Muscle layer of colon (tissue), 2 donors: ENCODE measurements at regions not wholly inside any gene's neighbourhood (a gene's known extent, or its start where the extent isn't known, plus 50 kb on each side); places are given as distances from the start of the nearest gene placed in this dataset.
"Not testable (repeated sequence)": the region's sequence is repeated elsewhere in the genome, so short reads cannot be mapped to it uniquely, and the experiment has no call there.

Source experiments
- H3K27ac ChIP-seq: one replicate; pipeline ENCODE4 v1.7.0; 2013; ENCODE audit warnings: low read depth, mild to moderate bottlenecking, low read length, moderate library complexity
- H3K27me3 ChIP-seq, 2 donors: one replicate each; pipeline ENCODE4 v1.7.0; 2013; ENCODE audit warnings: low read length in 2 of 2, mild to moderate bottlenecking in 2 of 2; ENCODE audit not compliant: insufficient read depth in 2 of 2, control insufficient read depth in 1 of 2
- H3K36me3 ChIP-seq: one replicate; pipeline ENCODE4 v1.7.0; 2013; ENCODE audit warnings: mild to moderate bottlenecking, low read length; ENCODE audit not compliant: insufficient read depth
- H3K4me1 ChIP-seq: one replicate; pipeline ENCODE4 v1.7.0; 2013; ENCODE audit warnings: mild to moderate bottlenecking, low read length; ENCODE audit not compliant: insufficient read depth
- H3K4me3 ChIP-seq, 2 donors: one replicate each; pipeline ENCODE4 v1.7.0; 2013; ENCODE audit warnings: low read length in 2 of 2, low read depth in 1 of 2, mild to moderate bottlenecking in 1 of 2, moderate library complexity in 1 of 2
- H3K9ac ChIP-seq: one replicate; pipeline ENCODE4 v1.7.0; 2013; ENCODE audit warnings: low read length
- H3K9me3 ChIP-seq: one replicate; pipeline ENCODE4 v1.7.0; 2013; ENCODE audit warnings: mild to moderate bottlenecking, low read length
- donor health status: abdominal sarcoma.
- donor health status: Adenocarcinoma of cecum.

DNA sequence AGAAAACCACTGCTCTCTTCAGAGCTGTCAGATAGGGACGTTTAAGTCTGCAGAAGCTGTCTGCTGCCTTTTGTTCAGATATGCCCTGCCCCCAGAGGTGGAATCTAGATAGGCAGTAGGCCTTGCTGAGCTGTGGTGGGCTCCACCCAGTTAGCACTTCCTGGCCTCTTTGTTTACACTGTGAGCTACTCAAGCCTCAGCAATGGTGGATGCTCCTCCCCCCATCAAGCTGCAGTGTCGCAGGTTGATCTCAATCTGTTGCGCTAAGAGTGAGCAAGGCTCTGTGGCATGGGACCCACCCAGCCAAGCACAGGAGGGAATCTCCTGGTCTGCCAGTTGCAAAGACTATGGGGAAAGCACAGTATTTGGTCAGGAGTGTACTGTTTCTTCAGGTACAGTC is 59.2 kb upstream of the ZNF641 start:
- not testable (repeated sequence) for H3K4me3 ChIP-seq, H3K27me3 ChIP-seq, H3K27ac ChIP-seq, H3K9me3 ChIP-seq, H3K9ac ChIP-seq, H3K36me3 ChIP-seq
- H3K4me1 ChIP-seq = peaks cover 19% of the 10 kb centered on the region

DNA sequence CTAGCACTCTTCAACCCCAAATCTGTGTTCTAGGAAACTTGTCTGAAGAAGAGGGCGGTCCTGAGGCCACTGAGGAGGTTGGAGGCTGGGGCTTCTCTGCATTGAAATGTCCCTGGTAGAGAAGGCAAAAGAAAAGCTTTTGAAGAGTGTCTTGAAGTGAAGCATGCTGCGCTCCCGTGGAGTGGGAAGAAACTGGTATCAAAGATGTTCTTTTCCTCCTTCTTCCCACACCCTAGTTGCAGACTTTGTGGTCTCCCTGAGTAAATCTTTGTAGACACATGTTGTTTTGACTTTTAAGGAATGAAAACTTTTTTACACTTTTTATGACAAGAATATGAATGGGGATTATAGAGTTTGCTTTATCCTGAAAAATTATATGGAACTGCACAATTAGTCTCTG is 59.0 kb upstream of the ANP32D start:
- Histone ChIP-seq H3K9ac (no peak overlapping the region), H3K27ac (peak overlapping the region; percentile 63)

DNA sequence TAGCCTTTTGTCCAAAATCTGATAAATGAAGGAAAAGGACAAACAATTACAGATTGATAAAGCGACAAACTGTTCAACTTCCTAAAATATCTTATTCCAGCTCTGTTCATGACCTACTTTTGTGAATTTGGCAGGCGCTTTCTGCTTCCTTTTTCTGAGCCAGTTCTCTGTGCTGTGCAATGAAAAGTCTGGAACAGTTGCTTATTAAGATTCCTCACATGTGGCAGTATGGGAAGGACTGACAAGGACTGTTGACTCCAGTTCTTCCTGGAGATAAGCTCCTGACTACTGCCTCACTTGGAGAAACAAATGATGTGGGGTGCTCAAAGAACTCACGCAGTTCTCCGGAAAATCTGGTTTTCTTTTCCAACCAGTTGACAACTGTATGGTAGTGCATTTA is 58.3 kb upstream of the ANP32D start:
- Histone ChIP-seq H3K27me3 (no peaks in the 10 kb centered on the region), H3K4me1 (peaks cover 19% of the 10 kb centered on the region), H3K27ac (peak overlapping the region; percentile 63), H3K9ac (no peak overlapping the region), H3K36me3 (no peaks in the 10 kb centered on the region), H3K4me3 (no peak overlapping the region), H3K9me3 (no peaks in the 10 kb centered on the region)

More for the DNA sequence above, 59.0 kb upstream of the ANP32D start:
- no peak overlapping the region for H3K4me3 ChIP-seq
- H3K4me1 ChIP-seq = peaks cover 19% of the 10 kb centered on the region
- no peaks in the 10 kb centered on the region for H3K9me3 ChIP-seq
- no peaks in the 10 kb centered on the region for H3K27me3 ChIP-seq
- no peaks in the 10 kb centered on the region for H3K36me3 ChIP-seq

DNA sequence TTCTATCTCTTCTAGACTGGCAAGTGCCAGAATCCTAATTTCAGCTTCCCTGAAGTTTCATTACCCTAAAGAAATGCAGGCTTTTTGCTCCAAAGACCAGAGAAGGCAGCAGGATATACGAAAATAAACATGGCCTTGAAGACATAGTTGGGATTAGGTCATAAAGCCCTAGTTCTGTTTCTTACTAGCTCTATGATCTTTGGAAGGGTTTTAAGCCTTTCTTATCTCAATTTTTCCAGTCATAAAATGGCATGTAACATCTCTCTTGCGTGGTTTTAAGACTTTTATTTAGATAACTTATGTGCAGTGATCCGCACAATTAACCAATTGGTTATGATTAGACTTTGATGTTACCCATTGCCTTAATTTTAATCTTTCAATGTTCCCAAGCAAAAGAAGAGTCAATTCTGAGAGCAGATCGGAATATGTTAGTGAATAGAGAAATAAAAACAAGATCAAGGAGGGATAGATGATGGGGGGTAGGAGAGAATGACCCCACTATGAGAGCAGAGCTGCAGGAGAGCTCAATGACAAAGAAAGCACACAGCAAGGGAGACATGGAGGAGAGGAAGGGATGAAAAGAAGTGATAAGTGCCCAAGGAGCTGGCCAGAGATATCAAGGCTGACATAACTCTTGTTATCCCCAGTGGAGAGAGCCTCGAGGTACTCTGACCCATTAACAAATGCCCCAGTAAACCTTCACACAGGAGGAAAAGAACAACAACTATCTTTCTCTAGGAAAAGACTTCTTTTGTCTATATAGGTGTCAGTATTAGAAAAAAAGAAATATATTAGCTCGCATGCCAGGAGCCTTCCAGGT is 53.0 kb upstream of the ANP32D start:
- no peaks in the 10 kb centered on the region for H3K27me3 ChIP-seq
- no peak overlapping the region for H3K9ac ChIP-seq
- peaks cover 5% of the 10 kb centered on the region for H3K4me1 ChIP-seq
- H3K27ac ChIP-seq = no peak overlapping the region
- H3K9me3 ChIP-seq = no peaks in the 10 kb centered on the region
- no peak overlapping the region for H3K4me3 ChIP-seq
- no peaks in the 10 kb centered on the region for H3K36me3 ChIP-seq

DNA sequence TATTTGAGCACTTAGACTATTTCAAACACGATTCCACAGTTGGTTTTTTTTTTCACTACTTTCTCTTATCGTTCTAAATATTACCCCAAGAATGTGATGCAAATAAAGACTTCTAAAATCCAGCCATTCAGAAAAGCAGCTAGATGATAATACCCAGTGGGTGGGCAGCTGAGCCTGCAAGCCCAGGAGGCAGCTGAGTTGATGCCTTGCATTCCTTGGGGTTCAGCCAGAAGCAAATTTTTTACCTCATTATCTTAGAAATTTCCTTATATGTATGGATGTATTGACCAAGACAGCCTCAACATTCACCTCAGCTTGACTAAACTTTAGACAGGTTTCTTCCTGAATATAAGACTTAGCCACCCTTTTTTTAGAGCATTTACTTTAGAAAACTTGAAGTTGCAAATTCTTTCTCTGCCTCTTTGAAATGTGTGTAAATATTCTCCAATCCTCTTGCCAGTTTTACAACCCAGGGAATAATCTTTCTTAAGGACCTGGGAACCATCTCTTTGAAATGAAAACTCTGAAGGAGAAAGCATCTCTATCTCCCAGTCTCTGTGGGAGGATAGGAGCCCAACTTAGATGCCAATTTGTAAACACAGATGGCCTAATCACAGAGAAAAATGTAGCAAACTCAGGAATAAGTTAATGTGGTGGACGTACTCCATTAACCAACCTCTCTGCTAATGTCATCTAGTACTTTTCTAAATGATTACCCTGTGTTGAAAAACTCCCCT is 52.2 kb upstream of the ANP32D start:
- Histone ChIP-seq H3K27me3 (no peaks in the 10 kb centered on the region), H3K9ac (no peak overlapping the region), H3K9me3 (no peaks in the 10 kb centered on the region), H3K27ac (no peak overlapping the region), H3K4me3 (no peak overlapping the region), H3K4me1 (no peaks in the 10 kb centered on the region), H3K36me3 (no peaks in the 10 kb centered on the region)

DNA sequence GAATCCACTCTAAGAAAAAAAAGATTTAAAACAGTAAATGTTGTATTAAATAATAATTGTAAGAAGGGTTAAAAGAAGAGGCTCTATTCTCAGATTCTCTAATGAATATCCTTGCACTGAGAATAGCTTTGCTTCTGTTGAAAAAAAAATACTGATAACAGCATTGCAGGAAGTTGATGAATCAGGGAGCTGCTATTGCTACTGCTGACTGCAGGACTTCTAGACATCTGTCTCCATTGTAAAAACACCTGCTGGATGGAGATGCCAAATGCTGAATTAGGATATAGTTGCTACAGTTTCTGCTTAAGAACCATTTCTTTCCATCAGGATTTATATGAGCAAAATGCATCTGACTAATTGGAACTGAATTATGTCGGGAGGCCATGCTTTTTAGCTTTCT is 50.3 kb upstream of the ANP32D start:
- no peak overlapping the region for H3K4me3 ChIP-seq
- no peaks in the 10 kb centered on the region for H3K27me3 ChIP-seq
- H3K9ac ChIP-seq = no peak overlapping the region
- no peaks in the 10 kb centered on the region for H3K36me3 ChIP-seq
- H3K27ac ChIP-seq = no peak overlapping the region
- no peaks in the 10 kb centered on the region for H3K4me1 ChIP-seq
- no peaks in the 10 kb centered on the region for H3K9me3 ChIP-seq
